H9 (cell line): ENCODE measurements at regions not wholly inside any gene's neighbourhood (a gene's known extent, or its start where the extent isn't known, plus 50 kb on each side); places are given as distances from the start of the nearest gene placed in this dataset.

Source experiments
- DNase-seq: peaks from one replicate; pipeline ENCODE4 v3.0.0-alpha.2; 2017
- H2AFZ ChIP-seq: one replicate; pipeline ENCODE4 v1.6.1; 2013; ENCODE audit warnings: mild to moderate bottlenecking, low read length, control low read depth, moderate library complexity
- H2AK5ac ChIP-seq: 2 replicates; pipeline ENCODE4 v1.6.1; 2013; ENCODE audit warnings: low read length, control low read depth, mixed read lengths; ENCODE audit not compliant: insufficient read length
- H2BK120ac ChIP-seq: one replicate; pipeline ENCODE4 v1.6.1; 2013; ENCODE audit warnings: low read depth, mild to moderate bottlenecking, low read length, control low read depth, inconsistent platforms; ENCODE audit not compliant: poor library complexity, severe bottlenecking
- H2BK12ac ChIP-seq: 2 replicates; pipeline ENCODE4 v1.6.1; 2013; ENCODE audit warnings: low read length, control low read depth, mixed read lengths, low read depth; ENCODE audit not compliant: insufficient read length
- H2BK15ac ChIP-seq: 2 replicates; pipeline ENCODE4 v1.6.1; 2013; ENCODE audit warnings: low read depth, low read length, control low read depth
- H2BK20ac ChIP-seq: one replicate; pipeline ENCODE4 v1.6.1; 2013; ENCODE audit warnings: low read depth, mild to moderate bottlenecking, low read length, control low read depth, inconsistent platforms; ENCODE audit not compliant: poor library complexity, severe bottlenecking
- H2BK5ac ChIP-seq: 2 replicates; pipeline ENCODE4 v1.6.1; 2013; ENCODE audit warnings: low read length, control low read depth, mixed read lengths; ENCODE audit not compliant: insufficient read length
- H3K14ac ChIP-seq: 2 replicates; pipeline ENCODE4 v1.6.1; 2013; ENCODE audit warnings: low read length, control low read depth; ENCODE audit not compliant: insufficient read depth
- H3K18ac ChIP-seq: 2 replicates; pipeline ENCODE4 v1.6.1; 2013; ENCODE audit warnings: low read depth, mild to moderate bottlenecking, mixed read lengths, low read length, control low read depth; ENCODE audit not compliant: insufficient read length
- H3K23ac ChIP-seq: 2 replicates; pipeline ENCODE4 v1.6.1; 2013; ENCODE audit warnings: low read length, control low read depth, mixed read lengths, low read depth; ENCODE audit not compliant: insufficient read length
- H3K23me2 ChIP-seq: 2 replicates; pipeline ENCODE4 v1.6.1; 2013; ENCODE audit warnings: low read depth, mild to moderate bottlenecking, mixed read lengths, low read length, control low read depth; ENCODE audit not compliant: insufficient read length, poor library complexity, severe bottlenecking
- H3K27ac ChIP-seq: 2 replicates; pipeline ENCODE4 v1.5.1; 2013; ENCODE audit warnings: low read length, control low read depth, mixed read lengths, low read depth; ENCODE audit not compliant: insufficient read length
- H3K27me3 ChIP-seq: 2 replicates; pipeline ENCODE4 v1.6.1; 2013; ENCODE audit warnings: low read length, control low read depth, inconsistent platforms; ENCODE audit not compliant: insufficient read depth
- H3K4ac ChIP-seq: 2 replicates; pipeline ENCODE4 v1.6.1; 2013; ENCODE audit warnings: low read depth, mild to moderate bottlenecking, control low read depth, inconsistent platforms, low read length, moderate library complexity
- H3K4me1 ChIP-seq: 2 replicates; pipeline ENCODE4 v1.6.1; 2013; ENCODE audit warnings: low read length, control low read depth, inconsistent platforms; ENCODE audit not compliant: insufficient read depth
- H3K4me2 ChIP-seq: 2 replicates; pipeline ENCODE4 v1.6.1; 2013; ENCODE audit warnings: low read length, control low read depth, mixed read lengths; ENCODE audit not compliant: insufficient read length, insufficient read depth
- H3K56ac ChIP-seq: 2 replicates; pipeline ENCODE4 v1.6.1; 2013; ENCODE audit warnings: low read depth, mild to moderate bottlenecking, mixed read lengths, low read length, control low read depth; ENCODE audit not compliant: insufficient read length
- H3K79me1 ChIP-seq: 2 replicates; pipeline ENCODE4 v1.6.1; 2013; ENCODE audit warnings: low read depth, mild to moderate bottlenecking, moderate library complexity, low read length, control low read depth, inconsistent platforms; ENCODE audit not compliant: insufficient read depth, poor library complexity, severe bottlenecking
- H3K79me2 ChIP-seq: 2 replicates; pipeline ENCODE4 v1.6.1; 2013; ENCODE audit warnings: low read length, control low read depth, inconsistent platforms; ENCODE audit not compliant: insufficient read depth
- H3K9ac ChIP-seq: 2 replicates; pipeline ENCODE4 v1.6.1; 2013; ENCODE audit warnings: low read length, control low read depth, mixed read lengths; ENCODE audit not compliant: insufficient read length; ENCODE audit errors: extremely low read depth
- H3K9me3 ChIP-seq: one replicate; pipeline ENCODE4 v1.6.1; 2013; ENCODE audit warnings: low read depth, low read length, inconsistent platforms; ENCODE audit not compliant: control insufficient read depth
- H3T11ph ChIP-seq: one replicate; pipeline ENCODE4 v1.6.1; 2013; ENCODE audit warnings: mild to moderate bottlenecking, low read length, control low read depth, inconsistent platforms
- H4K20me1 ChIP-seq: one replicate; pipeline ENCODE4 v1.6.1; 2013; ENCODE audit not compliant: control insufficient read depth, insufficient read length, insufficient read depth
- H4K5ac ChIP-seq: 2 replicates; pipeline ENCODE4 v1.6.1; 2013; ENCODE audit warnings: low read depth, mild to moderate bottlenecking, mixed read lengths, low read length, control low read depth; ENCODE audit not compliant: insufficient read length
- H4K8ac ChIP-seq: replicated peaks from 2 replicates; pipeline ENCODE4 v1.6.1; 2013; ENCODE audit warnings: low read length, control low read depth, mixed read lengths, low read depth; ENCODE audit not compliant: insufficient read length
- H4K91ac ChIP-seq: 2 replicates; pipeline ENCODE4 v1.6.1; 2013; ENCODE audit warnings: low read depth, mild to moderate bottlenecking, moderate library complexity, mixed read lengths, low read length, control low read depth; ENCODE audit not compliant: insufficient read length
- H3K27ac Mint-ChIP-seq, 3 experiments: 2 replicates in 2 of 3; 3 replicates in 1 of 3; pipeline ENCODE4 v1.8.0; 2020 to 2021; ENCODE audit warnings: mixed read lengths in 3 of 3, mild to moderate bottlenecking in 1 of 3, moderate library complexity in 1 of 3
- H3K27me3 Mint-ChIP-seq: 2 replicates; pipeline ENCODE4 v1.8.0; 2021; ENCODE audit warnings: low read depth, mild to moderate bottlenecking, moderate library complexity, mixed read lengths
- H3K36me3 Mint-ChIP-seq, 3 experiments: 2 replicates in 2 of 3; 3 replicates in 1 of 3; pipeline ENCODE4 v1.8.0; 2020 to 2021; ENCODE audit warnings: low read depth in 3 of 3, mixed read lengths in 3 of 3; ENCODE audit not compliant: insufficient read depth in 1 of 3
- H3K4me1 Mint-ChIP-seq, 2 experiments: 2 replicates each; pipeline ENCODE4 v1.8.0; 2020; ENCODE audit warnings: mixed read lengths in 2 of 2
- H3K4me3 Mint-ChIP-seq, 2 experiments: 2 replicates in 1 of 2; 3 replicates in 1 of 2; pipeline ENCODE4 v1.8.0; 2020 to 2021; ENCODE audit warnings: mild to moderate bottlenecking in 2 of 2, mixed read lengths in 2 of 2, moderate library complexity in 1 of 2
- H3K9me3 Mint-ChIP-seq, 2 experiments: 2 replicates in 1 of 2; 3 replicates in 1 of 2; pipeline ENCODE4 v1.8.0; 2020; ENCODE audit warnings: mild to moderate bottlenecking in 2 of 2, mixed read lengths in 2 of 2, moderate library complexity in 1 of 2
- CTCF ChIP-seq: fragments of 200-600 bp; sonication (generic); conservative IDR thresholded peaks from 3 replicates; pipeline ENCODE4 v1.8.0; 2021; ENCODE audit warnings: antibody characterized with exemption, mild to moderate bottlenecking

DNA sequence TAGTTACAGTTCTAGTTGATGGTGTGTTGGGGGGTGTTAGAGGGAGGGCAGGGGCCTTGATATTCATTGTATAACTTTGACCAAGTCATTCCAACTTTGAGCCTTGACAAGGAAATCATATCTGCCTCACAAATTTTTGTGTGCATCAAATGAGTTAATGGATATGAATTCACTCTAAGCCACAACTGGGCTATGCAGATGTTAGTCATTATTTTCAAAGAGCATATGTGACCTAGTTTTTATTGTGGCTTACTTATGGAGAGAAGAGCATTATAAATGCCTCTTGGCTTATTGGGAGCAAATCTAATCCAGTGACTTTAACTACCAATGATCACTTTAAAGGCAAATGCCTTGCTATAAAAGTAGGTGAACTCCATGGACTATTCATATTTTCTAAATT, 250.2 kb downstream of the LPIN1 start:
- Histone ChIP-seq H3K4ac (no peak overlapping the region), H3K56ac (no peak overlapping the region), H3K27ac (no peak overlapping the region), H3K14ac (no peak overlapping the region), H3K27me3 (no peaks in the 10 kb centered on the region), H3K23me2 (no peaks in the 10 kb centered on the region), H4K5ac (no peak overlapping the region), H2AFZ (no peak overlapping the region), H2BK120ac (no peak overlapping the region), H3K4me2 (no peak overlapping the region), H2BK20ac (no peak overlapping the region), H2AK5ac (no peak overlapping the region), H3K9ac (no peak overlapping the region), H4K8ac (no peak overlapping the region), H3K23ac (no peak overlapping the region), H2BK5ac (no peak overlapping the region), H3K18ac (no peak overlapping the region), H2BK15ac (no peak overlapping the region), H4K20me1 (no peaks in the 10 kb centered on the region), H3K79me1 (no peaks in the 10 kb centered on the region), H3K9me3 (no peaks in the 10 kb centered on the region), H3K4me1 (no peaks in the 10 kb centered on the region), H3T11ph (no peak overlapping the region), H2BK12ac (no peak overlapping the region), H3K79me2 (no peaks in the 10 kb centered on the region), H4K91ac (no peak overlapping the region)
- no peaks in the 10 kb centered on the region for H3K27me3 Mint-ChIP-seq
- H3K27ac Mint-ChIP-seq = no peak overlapping the region
- H3K36me3 Mint-ChIP-seq = peaks cover 0 to 12% (median 6%) of the 10 kb centered on the region in 3 experiments; a peak in 5 of 7 replicates
- TF ChIP-seq CTCF = no peak
- peaks cover 6 to 13% of the 10 kb centered on the region in 2 experiments; a peak in 4 of 5 replicates for H3K9me3 Mint-ChIP-seq
- H3K4me3 Mint-ChIP-seq = no peak overlapping the region
- peaks cover 4 to 6% of the 10 kb centered on the region in 2 experiments for H3K4me1 Mint-ChIP-seq
- DNase-seq = no peak
